Esophagus squamous epithelium (tissue), 4 donors: ENCODE measurements at regions not wholly inside any gene's neighbourhood (a gene's known extent, or its start where the extent isn't known, plus 50 kb on each side); places are given as distances from the start of the nearest gene placed in this dataset.

Source experiments
- CTCF ChIP-seq, 6 experiments: fragments of 450-650 bp in 4 of 6; fragments of 200-600 bp in 2 of 6; sonication (generic) in 2 of 6; IDR thresholded peaks; one replicate each; pipeline ENCODE4 v1.5.1; 2016 to 2019; ENCODE audit warnings: antibody characterized with exemption in 6 of 6, mild to moderate bottlenecking in 4 of 6, moderate library complexity in 4 of 6
- POLR2A ChIP-seq, 4 donors: fragments of 450-650 bp; IDR thresholded peaks; one replicate each; pipeline ENCODE4 v1.6.1; 2017; ENCODE audit warnings: antibody characterized with exemption in 4 of 4, mild to moderate bottlenecking in 4 of 4, moderate library complexity in 3 of 4

- TF ChIP-seq POLR2A (IDR thresholded peaks at IDR 0.05) (no peak), CTCF (IDR thresholded peaks at IDR 0.05) (peak in 2 of 6 experiments; percentile 28 to 43)
Measured at GRCh38 chr20:4519534-4519933, 166.7 kb upstream of the PRNP start.
